SHP77 (cell line): ENCODE measurements at regions not wholly inside any gene's neighbourhood (a gene's known extent, or its start where the extent isn't known, plus 50 kb on each side); places are given as distances from the start of the nearest gene placed in this dataset.
A peak's percentile ranks its signal among the peaks of the same experiment; 100 is the strongest.

Experiments used
- DNase-seq, 2 experiments: peaks; one replicate each; lab custom pipeline; 2025; lab: John Stamatoyannopoulos, UW

GRCh38 chr6:101296169-101296960 lies 97.1 kb upstream of the GRIK2 start:
- peak in 1 of 2 experiments; percentile 11 for DNase-seq

GRCh38 chr6:101302593-101302992 lies 90.9 kb upstream of the GRIK2 start:
- no peak for DNase-seq

DNA sequence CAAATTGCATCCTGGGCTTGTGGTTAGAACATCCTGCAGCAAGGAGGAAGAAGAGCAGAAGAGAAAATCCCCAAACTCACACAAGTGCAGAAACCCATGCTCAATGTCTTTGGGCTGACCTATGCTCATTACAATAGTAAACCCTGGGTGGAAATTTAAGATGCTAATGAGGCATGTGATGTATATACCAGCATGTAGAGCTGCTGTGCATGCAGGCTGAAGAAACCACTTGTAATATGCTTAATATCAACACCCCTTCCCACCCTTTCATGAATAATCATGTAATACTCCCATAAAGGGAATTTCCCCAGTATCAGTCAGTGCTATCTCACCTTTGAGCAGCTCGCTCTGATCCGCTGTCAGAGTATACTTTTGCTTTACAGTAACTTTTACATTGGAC lies 90.0 kb upstream of the GRIK2 start:
- no peak for DNase-seq

DNA sequence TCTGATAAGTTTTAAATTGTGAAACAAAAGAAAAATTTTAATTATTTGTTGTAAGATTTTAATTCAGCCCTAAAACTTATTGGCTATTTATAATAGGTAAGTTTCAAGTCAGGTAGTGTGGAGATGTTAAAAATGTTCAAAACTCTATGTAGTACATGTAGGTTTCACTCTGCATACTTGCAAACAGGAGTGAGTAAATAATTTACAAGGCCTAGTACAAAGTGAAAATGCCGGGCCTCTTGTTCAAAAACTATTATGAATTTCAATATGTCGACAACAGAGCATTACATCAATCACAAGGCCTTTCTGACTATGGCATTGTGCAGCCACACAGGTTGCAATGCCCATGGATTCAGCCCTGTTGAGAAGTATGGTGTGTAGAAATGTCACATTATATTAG lies 80.9 kb upstream of the GRIK2 start:
- no peak for DNase-seq

GRCh38 chr6:101322921-101323320 lies 70.6 kb upstream of the GRIK2 start:
- DNase-seq: no peak

- no peak for DNase-seq
Measured at GRCh38 chr6:101326411-101326810, 67.1 kb upstream of the GRIK2 start.

DNA sequence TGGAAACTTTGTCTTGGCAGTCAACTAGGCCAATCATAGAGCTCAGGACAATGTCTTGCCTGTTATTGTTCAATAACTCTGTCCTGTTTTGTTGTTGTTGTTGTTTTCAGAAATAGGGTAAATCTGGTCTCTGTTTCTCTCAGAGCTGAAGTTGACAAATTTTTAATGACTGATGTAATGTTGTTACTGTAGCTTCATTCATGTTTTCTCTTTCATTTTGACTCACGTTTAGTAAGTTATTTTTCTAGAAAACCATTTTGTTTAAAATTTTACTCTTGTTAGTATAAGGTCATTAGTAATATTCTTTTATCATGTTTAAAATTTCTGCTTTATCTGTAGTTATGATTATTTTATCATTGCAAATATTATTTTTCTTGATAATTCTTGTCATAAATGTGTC lies 51.6 kb upstream of the GRIK2 start:
- DNase-seq: no peak
